HCT116 (cell line): ENCODE measurements at regions not wholly inside any gene's neighbourhood (a gene's known extent, or its start where the extent isn't known, plus 50 kb on each side); places are given as distances from the start of the nearest gene placed in this dataset.

ENCODE experiments used
- ATAC-seq: fragments of 200-7000 bp; cut with Tn5 transposase; 2 replicates; pipeline ENCODE4 v1.9.1; 2020; ENCODE audit warnings: mild to moderate bottlenecking, moderate library complexity
- BruUV-seq: library from RNA; stranded (reverse); fragments of 400-500 nt; replicated peaks from 2 replicates; lab custom pipeline; 2021; lab: Mats Ljungman, UMichigan
- CTCF ChIA-PET: fragments of 300-600 bp; sonication (Branson Sonifier 250); formaldehyde crosslinking; loops from one replicate; lab custom pipeline; 2021; ENCODE audit warnings: antibody characterized with exemption; lab: Charles Lee
- POLR2A ChIA-PET: fragments of 300-600, 350-600 bp; sonication (Branson Sonifier 250); formaldehyde crosslinking; loops from one replicate; lab custom pipeline; 2021; ENCODE audit warnings: antibody characterized with exemption; lab: Charles Lee
- RAD21 ChIA-PET, 2 experiments: fragments of 300-600 bp; sonication (Branson Sonifier 250); formaldehyde crosslinking; loops; one replicate each; lab custom pipeline; 2023; ENCODE audit warnings: low total read pairs in 2 of 2; ENCODE audit not compliant: uncharacterized antibody in 2 of 2, unreplicated experiment in 2 of 2, low non-redundant PET in 1 of 2; lab: Charles Lee
- DNase-seq: peaks from one replicate; pipeline ENCODE4 v3.0.0-alpha.2; 2010; ENCODE audit warnings: low read depth, low spot score
- H2AFZ ChIP-seq: fragments of 200-600 bp; shearing (Covaris generic), sonication (generic); 2 replicates; pipeline ENCODE4 v1.6.1; 2017; ENCODE audit warnings: low read depth, mixed run types, mixed read lengths, antibody characterized with exemption, low read length; ENCODE audit not compliant: poor library complexity, severe bottlenecking
- H3K27ac ChIP-seq: 2 replicates; pipeline ENCODE4 v1.5.1; 2012; ENCODE audit warnings: low read depth, low read length
- H3K27me3 ChIP-seq: fragments of 200-600 bp; sonication (generic); 2 replicates; pipeline ENCODE4 v1.6.1; 2016; ENCODE audit warnings: mixed run types, low read length, mixed read lengths; ENCODE audit not compliant: insufficient read depth
- H3K36me3 ChIP-seq, 2 experiments: fragments of 200-500 bp in 1 of 2; fragments of 200-600 bp in 1 of 2; sonication (Bioruptor generic) in 1 of 2; sonication (generic) in 1 of 2; 2 replicates each; pipeline versions ENCODE4 v1.5.1 to v1.6.1; 2014 to 2016; ENCODE audit warnings: low read length in 2 of 2, inconsistent platforms in 1 of 2, mixed read lengths in 1 of 2, mixed run types in 1 of 2; ENCODE audit not compliant: insufficient read depth in 2 of 2, control insufficient read depth in 1 of 2
- H3K4me1 ChIP-seq, 2 experiments: fragments of 200-600 bp in 1 of 2; sonication (generic) in 1 of 2; 2 replicates each; pipeline versions ENCODE4 v1.5.1 to v1.6.1; 2012 to 2017; ENCODE audit warnings: low read length in 2 of 2, inconsistent platforms in 1 of 2, mild to moderate bottlenecking in 1 of 2, mixed read lengths in 1 of 2, mixed run types in 1 of 2, moderate library complexity in 1 of 2; ENCODE audit not compliant: insufficient read depth in 2 of 2, control insufficient read depth in 1 of 2
- H3K4me2 ChIP-seq: fragments of 200-600 bp; sonication (generic); 2 replicates; pipeline ENCODE4 v1.6.1; 2017; ENCODE audit warnings: mixed run types, low read length, mixed read lengths
- H3K4me3 ChIP-seq, 2 experiments: fragments of 200-600 bp in 1 of 2; sonication (generic) in 1 of 2; replicated peaks in 1 of 2; 2 replicates each; pipeline ENCODE4 v1.5.1; 2011 to 2016; ENCODE audit warnings: low read length in 2 of 2, control low read depth in 1 of 2, low read depth in 1 of 2, mild to moderate bottlenecking in 1 of 2, mixed read lengths in 1 of 2, mixed run types in 1 of 2
- H3K79me2 ChIP-seq: fragments of 200-600 bp; sonication (generic); 2 replicates; pipeline ENCODE4 v1.6.1; 2017; ENCODE audit warnings: mild to moderate bottlenecking, mixed run types, low read length, moderate library complexity, mixed read lengths; ENCODE audit not compliant: insufficient read depth
- H3K9ac ChIP-seq: fragments of 200-600 bp; sonication (generic); 2 replicates; pipeline ENCODE4 v1.6.1; 2016; ENCODE audit warnings: low read length, mixed read lengths
- H3K9me2 ChIP-seq: fragments of 200-600 bp; sonication (generic), shearing (Covaris generic); 2 replicates; pipeline ENCODE4 v1.6.1; 2017; ENCODE audit warnings: mixed run types, mild to moderate bottlenecking, moderate library complexity; ENCODE audit not compliant: insufficient read depth
- H3K9me3 ChIP-seq, 2 experiments: fragments of 200-500 bp in 1 of 2; fragments of 200-600 bp in 1 of 2; sonication (Bioruptor generic) in 1 of 2; sonication (generic) in 1 of 2; 2 replicates each; pipeline ENCODE4 v1.6.1; 2014 to 2017; ENCODE audit warnings: low read length in 2 of 2, mixed read lengths in 2 of 2, inconsistent platforms in 1 of 2, low read depth in 1 of 2, mild to moderate bottlenecking in 1 of 2, mixed run types in 1 of 2, moderate library complexity in 1 of 2; ENCODE audit not compliant: control insufficient read depth in 1 of 2, insufficient read depth in 1 of 2
- H4K20me1 ChIP-seq: fragments of 200-600 bp; sonication (generic), shearing (Covaris generic); 2 replicates; pipeline ENCODE4 v1.6.1; 2017; ENCODE audit warnings: mixed run types, mild to moderate bottlenecking, moderate library complexity; ENCODE audit not compliant: insufficient read depth
- CBX3 ChIP-seq: IDR thresholded peaks from 2 replicates; pipeline ENCODE4 v1.6.1; 2012; ENCODE audit warnings: low read depth
- CTCF ChIP-seq, 3 experiments: fragments of 200-600 bp in 1 of 3; sonication (generic) in 1 of 3; IDR thresholded peaks in 2 of 3; conservative IDR thresholded peaks in 1 of 3; 2 replicates each; pipeline ENCODE4 v1.5.1; 2012 to 2017; ENCODE audit warnings: low read depth in 2 of 3, low read length in 2 of 3, antibody characterized with exemption in 1 of 3, borderline replicate concordance in 1 of 3, control low read depth in 1 of 3, mild to moderate bottlenecking in 1 of 3, mixed read lengths in 1 of 3, mixed run types in 1 of 3, moderate library complexity in 1 of 3; ENCODE audit not compliant: insufficient read depth in 1 of 3
- EGR1 ChIP-seq: IDR thresholded peaks from 2 replicates; pipeline ENCODE4 v1.6.1; 2012; ENCODE audit warnings: low read depth
- EZH2 ChIP-seq: fragments of 200-600 bp; sonication (generic); IDR thresholded peaks from 2 replicates; pipeline ENCODE4 v1.6.1; 2017; ENCODE audit warnings: antibody characterized with exemption, mixed run types
- EZH2phosphoT487 ChIP-seq: fragments of 200-600 bp; IDR thresholded peaks from 2 replicates; pipeline ENCODE4 v1.6.1; 2018; ENCODE audit warnings: antibody characterized with exemption, borderline replicate concordance
- JUND ChIP-seq: IDR thresholded peaks from 2 replicates; pipeline ENCODE4 v1.6.1; 2012
- MAX ChIP-seq: IDR thresholded peaks from 2 replicates; pipeline ENCODE4 v1.6.1; 2012
- POLR2A ChIP-seq: IDR thresholded peaks from 2 replicates; pipeline ENCODE4 v1.7.0; 2011; ENCODE audit warnings: borderline replicate concordance; ENCODE audit not compliant: insufficient read depth, insufficient read length; ENCODE audit errors: extremely low read depth
- POLR2AphosphoS5 ChIP-seq: IDR thresholded peaks from 2 replicates; pipeline ENCODE4 v1.6.1; 2011; ENCODE audit warnings: mild to moderate bottlenecking, low read depth, low read length, moderate library complexity
- RAD21 ChIP-seq: IDR thresholded peaks from 2 replicates; pipeline ENCODE4 v1.6.1; 2012; ENCODE audit warnings: low read depth, mild to moderate bottlenecking
- SIN3A ChIP-seq: IDR thresholded peaks from 2 replicates; pipeline ENCODE4 v1.6.1; 2012; ENCODE audit warnings: low read depth
- SP1 ChIP-seq: IDR thresholded peaks from 2 replicates; pipeline ENCODE4 v1.6.1; 2012; ENCODE audit warnings: low read depth
- SRF ChIP-seq: IDR thresholded peaks from 2 replicates; pipeline ENCODE4 v1.6.1; 2012; ENCODE audit warnings: low read depth
- TCF7L2 ChIP-seq: IDR thresholded peaks from 2 replicates; pipeline ENCODE4 v1.7.0; 2011; ENCODE audit warnings: borderline replicate concordance, inconsistent platforms; ENCODE audit not compliant: insufficient read depth, insufficient read length; ENCODE audit errors: extremely low read depth
- YY1 ChIP-seq: IDR thresholded peaks from 2 replicates; pipeline ENCODE4 v1.6.1; 2011; ENCODE audit warnings: low read length, low read depth, moderate library complexity, mild to moderate bottlenecking; ENCODE audit not compliant: insufficient replicate concordance; ENCODE audit errors: extremely low read depth
- ZFX ChIP-seq: fragments of 450-650 bp; IDR thresholded peaks from 2 replicates; pipeline ENCODE4 v1.6.1; 2017
- ZNF274 ChIP-seq: fragments of 200-500 bp; sonication (Bioruptor generic); IDR thresholded peaks from 2 replicates; pipeline ENCODE4 v1.6.1; 2014; ENCODE audit warnings: mild to moderate bottlenecking, low read depth, low read length, inconsistent platforms
- intact Hi-C: fragments of 100-400 bp; cut with micrococcal nuclease; formaldehyde crosslinking; loops from 2 replicates; pipeline ENCODE4 v1.10.0; 2022

GRCh38 chr3:135860761-135861160 lies 104.8 kb upstream of the PPP2R3A start:
- TF ChIP-seq RAD21: no peak
- TF ChIP-seq POLR2AphosphoS5: no peak
- no peak for TF ChIP-seq YY1
- TF ChIP-seq EZH2: no peak
- no peak for TF ChIP-seq ZNF274
- TF ChIP-seq ZFX: no peak
- TF ChIP-seq SIN3A: no peak
- no peak for TF ChIP-seq EZH2phosphoT487
- TF ChIP-seq SP1: no peak
- no peak for TF ChIP-seq TCF7L2
- TF ChIP-seq SRF: no peak
- no peak for TF ChIP-seq CTCF (IDR thresholded peaks at IDR 0.05 in 2 of 3, conservative IDR thresholded peaks at IDR 0.05 in 1 of 3; ENCODE audit: borderline replicate concordance in 1 of 3, insufficient read depth in 1 of 3, low read depth in 2 of 3, low read length in 2 of 3)
- TF ChIP-seq JUND: no peak
- TF ChIP-seq MAX: no peak
- TF ChIP-seq POLR2A: no peak
- TF ChIP-seq CBX3: no peak
- TF ChIP-seq EGR1: no peak
- H3K27me3 ChIP-seq: peaks cover 23% of the 10 kb centered on the region
- intact Hi-C loops: no loop called here
- ChIA-PET RAD21 (no interaction called here), CTCF (no interaction called here), POLR2A (no interaction called here)
- H2AFZ ChIP-seq: no peak overlapping the region
- no peak for DNase-seq
- H3K9me2 ChIP-seq: no peaks in the 10 kb centered on the region
- no peak overlapping the region for H3K4me3 ChIP-seq
- no TSS peak for BruUV-seq
- H4K20me1 ChIP-seq: no peaks in the 10 kb centered on the region
- no peak for ATAC-seq
- H3K4me1 ChIP-seq: no peaks in the 10 kb centered on the region
- H3K79me2 ChIP-seq: no peaks in the 10 kb centered on the region
- H3K9me3 ChIP-seq: no peaks in the 10 kb centered on the region
- no peak overlapping the region for H3K27ac ChIP-seq
- no peaks in the 10 kb centered on the region for H3K36me3 ChIP-seq
- H3K4me2 ChIP-seq: no peak overlapping the region
- H3K9ac ChIP-seq: no peak overlapping the region
